ENCODE measurements at regions not wholly inside any gene's neighbourhood (a gene's known extent, or its start where the extent isn't known, plus 50 kb on each side); places are given as distances from the start of the nearest gene placed in this dataset.

DNA sequence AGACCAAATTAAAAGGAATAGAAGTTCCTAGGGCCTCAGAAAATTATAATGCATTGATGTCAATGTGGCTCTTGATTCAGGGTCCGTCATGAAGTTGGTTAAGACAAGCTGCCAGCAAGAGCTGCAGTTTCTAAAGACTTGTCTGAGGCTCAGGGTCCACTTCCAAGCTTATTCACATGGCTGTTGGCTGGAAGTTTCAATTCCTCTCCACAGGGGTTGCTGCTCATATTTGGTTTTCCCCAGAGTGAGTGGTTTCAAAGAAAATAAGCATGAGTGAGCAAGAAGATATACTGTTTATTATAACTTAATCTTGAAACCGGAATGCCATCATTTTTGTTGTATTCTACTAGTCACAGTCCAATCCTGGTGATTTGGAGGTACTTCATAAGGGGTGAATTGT, 1247.4 kb downstream of the LRFN5 start (continued):
- TF ChIP-seq, protein P1, sequence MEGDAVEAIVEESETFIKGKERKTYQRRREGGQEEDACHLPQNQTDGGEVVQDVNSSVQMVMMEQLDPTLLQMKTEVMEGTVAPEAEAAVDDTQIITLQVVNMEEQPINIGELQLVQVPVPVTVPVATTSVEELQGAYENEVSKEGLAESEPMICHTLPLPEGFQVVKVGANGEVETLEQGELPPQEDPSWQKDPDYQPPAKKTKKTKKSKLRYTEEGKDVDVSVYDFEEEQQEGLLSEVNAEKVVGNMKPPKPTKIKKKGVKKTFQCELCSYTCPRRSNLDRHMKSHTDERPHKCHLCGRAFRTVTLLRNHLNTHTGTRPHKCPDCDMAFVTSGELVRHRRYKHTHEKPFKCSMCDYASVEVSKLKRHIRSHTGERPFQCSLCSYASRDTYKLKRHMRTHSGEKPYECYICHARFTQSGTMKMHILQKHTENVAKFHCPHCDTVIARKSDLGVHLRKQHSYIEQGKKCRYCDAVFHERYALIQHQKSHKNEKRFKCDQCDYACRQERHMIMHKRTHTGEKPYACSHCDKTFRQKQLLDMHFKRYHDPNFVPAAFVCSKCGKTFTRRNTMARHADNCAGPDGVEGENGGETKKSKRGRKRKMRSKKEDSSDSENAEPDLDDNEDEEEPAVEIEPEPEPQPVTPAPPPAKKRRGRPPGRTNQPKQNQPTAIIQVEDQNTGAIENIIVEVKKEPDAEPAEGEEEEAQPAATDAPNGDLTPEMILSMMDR (conservative IDR thresholded peaks at IDR 0.05; ENCODE audit: low read depth in 2 of 2): no peak
- TF ChIP-seq, protein P2, sequence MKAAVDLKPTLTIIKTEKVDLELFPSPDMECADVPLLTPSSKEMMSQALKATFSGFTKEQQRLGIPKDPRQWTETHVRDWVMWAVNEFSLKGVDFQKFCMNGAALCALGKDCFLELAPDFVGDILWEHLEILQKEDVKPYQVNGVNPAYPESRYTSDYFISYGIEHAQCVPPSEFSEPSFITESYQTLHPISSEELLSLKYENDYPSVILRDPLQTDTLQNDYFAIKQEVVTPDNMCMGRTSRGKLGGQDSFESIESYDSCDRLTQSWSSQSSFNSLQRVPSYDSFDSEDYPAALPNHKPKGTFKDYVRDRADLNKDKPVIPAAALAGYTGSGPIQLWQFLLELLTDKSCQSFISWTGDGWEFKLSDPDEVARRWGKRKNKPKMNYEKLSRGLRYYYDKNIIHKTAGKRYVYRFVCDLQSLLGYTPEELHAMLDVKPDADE (IDR thresholded peaks at IDR 0.05): no peak
- TF ChIP-seq STAT1 (IDR thresholded peaks at IDR 0.05; ENCODE audit: unreplicated experiment): no peak

DNA sequence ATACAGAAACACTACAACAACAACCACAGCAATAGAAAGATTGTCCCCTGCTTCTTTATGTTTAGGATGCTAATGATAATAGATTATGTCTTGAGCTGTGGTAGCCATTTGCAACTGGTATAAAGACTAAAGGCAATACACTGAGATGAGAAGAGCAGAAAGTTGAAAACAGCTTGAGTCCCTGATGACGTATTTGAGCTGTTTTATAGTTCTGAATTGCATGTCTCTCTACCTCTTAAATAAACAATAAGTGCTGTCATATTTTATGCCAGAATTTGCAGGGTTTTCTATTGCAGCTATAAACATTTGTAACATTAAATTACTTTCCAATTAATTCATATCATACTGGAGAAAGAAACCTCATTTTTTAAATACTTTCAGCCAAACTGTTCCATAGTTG, 1242.0 kb downstream of the LRFN5 start:
- no peak overlapping the region for H2AFZ ChIP-seq
- H3K9me2 ChIP-seq (ENCODE audit: insufficient read depth): no peaks in the 10 kb centered on the region
- no peak overlapping the region for H3K4me2 ChIP-seq
- peaks cover 3% of the 10 kb centered on the region; the same call in 1 of the 3 replicates for H3K9me3 Mint-ChIP-seq
- no peaks in the 10 kb centered on the region for H3F3A ChIP-seq (replicated peaks; ENCODE audit: low read depth)
- no peak overlapping the region for H3K4me3 ChIP-seq
- no peaks in the 10 kb centered on the region for H3K27me3 Mint-ChIP-seq (ENCODE audit: insufficient read depth, low read depth, poor library complexity)
- H3K27me3 ChIP-seq (ENCODE audit: insufficient read depth): no peaks in the 10 kb centered on the region
- ATAC-seq: no peak
- H3K4me1 ChIP-seq (ENCODE audit: insufficient read depth): no peaks in the 10 kb centered on the region
- DNase-seq (ENCODE audit: low spot score): no peak
- H3K36me3 Mint-ChIP-seq (ENCODE audit: low read depth): no peaks in the 10 kb centered on the region
- H3K4me1 Mint-ChIP-seq: no peaks in the 10 kb centered on the region
- H3K27ac ChIP-seq (ENCODE audit: low read depth): no peak overlapping the region
- no peaks in the 10 kb centered on the region for H4K20me1 ChIP-seq (replicated peaks; ENCODE audit: insufficient read depth)
- TF ChIP-seq, protein P2 (IDR thresholded peaks at IDR 0.05): no peak
- TF ChIP-seq CREB1 (CRISPR knock-in tag; IDR thresholded peaks at IDR 0.05; ENCODE audit: low read depth): no peak
- TF ChIP-seq EZH2phosphoT487 (IDR thresholded peaks at IDR 0.05; ENCODE audit: unreplicated experiment): no peak
- TF ChIP-seq, protein P1 (conservative IDR thresholded peaks at IDR 0.05; ENCODE audit: low read depth in 2 of 2): no peak
- no peak for TF ChIP-seq JUNB (IDR thresholded peaks at IDR 0.05; ENCODE audit: unreplicated experiment)
- no peak for TF ChIP-seq ZNF114 (CRISPR knock-in tag; IDR thresholded peaks at IDR 0.05)
- no peak for TF ChIP-seq POLR2AphosphoS5 (IDR thresholded peaks at IDR 0.05; ENCODE audit: low read depth)
- TF ChIP-seq, protein P3, sequence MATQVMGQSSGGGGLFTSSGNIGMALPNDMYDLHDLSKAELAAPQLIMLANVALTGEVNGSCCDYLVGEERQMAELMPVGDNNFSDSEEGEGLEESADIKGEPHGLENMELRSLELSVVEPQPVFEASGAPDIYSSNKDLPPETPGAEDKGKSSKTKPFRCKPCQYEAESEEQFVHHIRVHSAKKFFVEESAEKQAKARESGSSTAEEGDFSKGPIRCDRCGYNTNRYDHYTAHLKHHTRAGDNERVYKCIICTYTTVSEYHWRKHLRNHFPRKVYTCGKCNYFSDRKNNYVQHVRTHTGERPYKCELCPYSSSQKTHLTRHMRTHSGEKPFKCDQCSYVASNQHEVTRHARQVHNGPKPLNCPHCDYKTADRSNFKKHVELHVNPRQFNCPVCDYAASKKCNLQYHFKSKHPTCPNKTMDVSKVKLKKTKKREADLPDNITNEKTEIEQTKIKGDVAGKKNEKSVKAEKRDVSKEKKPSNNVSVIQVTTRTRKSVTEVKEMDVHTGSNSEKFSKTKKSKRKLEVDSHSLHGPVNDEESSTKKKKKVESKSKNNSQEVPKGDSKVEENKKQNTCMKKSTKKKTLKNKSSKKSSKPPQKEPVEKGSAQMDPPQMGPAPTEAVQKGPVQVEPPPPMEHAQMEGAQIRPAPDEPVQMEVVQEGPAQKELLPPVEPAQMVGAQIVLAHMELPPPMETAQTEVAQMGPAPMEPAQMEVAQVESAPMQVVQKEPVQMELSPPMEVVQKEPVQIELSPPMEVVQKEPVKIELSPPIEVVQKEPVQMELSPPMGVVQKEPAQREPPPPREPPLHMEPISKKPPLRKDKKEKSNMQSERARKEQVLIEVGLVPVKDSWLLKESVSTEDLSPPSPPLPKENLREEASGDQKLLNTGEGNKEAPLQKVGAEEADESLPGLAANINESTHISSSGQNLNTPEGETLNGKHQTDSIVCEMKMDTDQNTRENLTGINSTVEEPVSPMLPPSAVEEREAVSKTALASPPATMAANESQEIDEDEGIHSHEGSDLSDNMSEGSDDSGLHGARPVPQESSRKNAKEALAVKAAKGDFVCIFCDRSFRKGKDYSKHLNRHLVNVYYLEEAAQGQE (IDR thresholded peaks at IDR 0.05; ENCODE audit: unreplicated experiment): no peak
- no peak for TF ChIP-seq STAT1 (IDR thresholded peaks at IDR 0.05; ENCODE audit: unreplicated experiment)
- no peak for TF ChIP-seq NANOG (IDR thresholded peaks at IDR 0.05; ENCODE audit: borderline replicate concordance)
- no peak overlapping the region for H3K4me3 Mint-ChIP-seq
- no peak overlapping the region for H3K27ac Mint-ChIP-seq
- H3K79me2 ChIP-seq (replicated peaks; ENCODE audit: insufficient read depth): no peaks in the 10 kb centered on the region
- H3K36me3 ChIP-seq (ENCODE audit: insufficient read depth): no peaks in the 10 kb centered on the region

Data from GM23338 (cell line).